A549 (cell line): ENCODE measurements at regions not wholly inside any gene's neighbourhood (a gene's known extent, or its start where the extent isn't known, plus 50 kb on each side); places are given as distances from the start of the nearest gene placed in this dataset.

Experiments used
- ATAC-seq, 2 experiments: fragments of 200-7000 bp in 1 of 2; fragments of >200 bp in 1 of 2; cut with Nextera tagmentation in 1 of 2; cut with Tn5 transposase in 1 of 2; 3 replicates each; pipeline versions ENCODE4 v1.8.0 to v1.9.1; 2018 to 2020; ENCODE audit warnings: mild to moderate bottlenecking in 1 of 2, moderate library complexity in 1 of 2
- CTCF ChIA-PET: fragments of 300-600 bp; sonication (Branson Sonifier 250); formaldehyde crosslinking; extraction: SDS; loops from one replicate; lab custom pipeline; 2021; ENCODE audit warnings: antibody characterized with exemption, inconsistent platforms; lab: Yijun Ruan, JAX
- POLR2A ChIA-PET: fragments of 350-600 bp; formaldehyde crosslinking; extraction: SDS; loops from one replicate; lab custom pipeline; 2021; ENCODE audit warnings: antibody characterized with exemption, inconsistent platforms; lab: Yijun Ruan, JAX
- DNase-seq, 2 experiments: peaks; one replicate each; pipeline versions ENCODE4 v3.0.0 to v3.0.0-alpha.2; 2011 to 2016; ENCODE audit warnings: low read depth in 1 of 2, low spot score in 1 of 2
- FAIRE-seq: peaks from 2 replicates; lab custom pipeline; 2011; peaks lifted over from hg19 to GRCh38; lab: Jason Lieb, UNC
- H3K27ac ChIP-seq, 2 experiments: fragments of >200 bp; sonication (Bioruptor Twin); formaldehyde crosslinking; 3 replicates each; pipeline ENCODE4 v1.5.1; 2016 to 2017
- H3K4me1 ChIP-seq: fragments of >200 bp; sonication (Bioruptor Twin); formaldehyde crosslinking; 3 replicates; pipeline ENCODE4 v1.6.1; 2016
- H3K4me2 ChIP-seq: fragments of >200 bp; sonication (Bioruptor Twin); formaldehyde crosslinking; 3 replicates; pipeline ENCODE4 v1.6.1; 2016
- H3K4me3 ChIP-seq: fragments of >200 bp; sonication (Bioruptor Twin); formaldehyde crosslinking; 3 replicates; pipeline ENCODE4 v1.5.1; 2016
- H3K9me3 ChIP-seq: fragments of >200 bp; sonication (Bioruptor Twin); formaldehyde crosslinking; 3 replicates; pipeline ENCODE4 v1.6.1; 2016
- BCL3 ChIP-seq: fragments of >200 bp; sonication (Bioruptor Twin); formaldehyde crosslinking; IDR thresholded peaks from 3 replicates; pipeline ENCODE4 v1.6.1; 2016
- CBX2 ChIP-seq: fragments of 200-600 bp; sonication (generic); IDR thresholded peaks from 2 replicates; pipeline ENCODE4 v1.6.1; 2016; ENCODE audit warnings: low read depth, mild to moderate bottlenecking, borderline replicate concordance
- CBX8 ChIP-seq: fragments of 200-600 bp; sonication (generic); IDR thresholded peaks from 2 replicates; pipeline ENCODE4 v1.6.1; 2016
- CHD2 ChIP-seq: fragments of 150-350 bp; IDR thresholded peaks from 2 replicates; pipeline ENCODE4 v1.6.1; 2014; ENCODE audit warnings: low read length; ENCODE audit not compliant: partially characterized antibody
- CHD4 ChIP-seq: fragments of 200-600 bp; sonication (generic); IDR thresholded peaks from 2 replicates; pipeline ENCODE4 v1.6.1; 2016; ENCODE audit warnings: antibody characterized with exemption, mild to moderate bottlenecking, borderline replicate concordance
- EHF ChIP-seq: fragments of 250-450 bp; sonication (Bioruptor Pico); IDR thresholded peaks from 2 replicates; pipeline ENCODE4 v1.5.0; 2020; ENCODE audit warnings: mild to moderate bottlenecking
- EHMT2 ChIP-seq: fragments of 200-600 bp; sonication (generic); IDR thresholded peaks from 2 replicates; pipeline ENCODE4 v1.6.1; 2016; ENCODE audit warnings: antibody characterized with exemption, low read depth, mild to moderate bottlenecking, moderate library complexity
- ELK1 ChIP-seq: fragments of 150-350 bp; IDR thresholded peaks from 2 replicates; pipeline ENCODE4 v1.6.1; 2014; ENCODE audit warnings: low read depth, mild to moderate bottlenecking, low read length
- GATA3 ChIP-seq: IDR thresholded peaks from 2 replicates; pipeline ENCODE4 v1.6.1; 2012; ENCODE audit warnings: borderline replicate concordance
- HEYL ChIP-seq: fragments of 250-450 bp; sonication (Bioruptor Pico); IDR thresholded peaks from 2 replicates; pipeline ENCODE4 v1.8.0; 2021; ENCODE audit warnings: mild to moderate bottlenecking, moderate library complexity
- HOXB5 ChIP-seq: fragments of 250-450 bp; sonication (Bioruptor Pico); IDR thresholded peaks from 2 replicates; pipeline ENCODE4 v1.5.0; 2020; ENCODE audit warnings: mild to moderate bottlenecking, moderate library complexity
- JUN ChIP-seq, 2 experiments: fragments of >200 bp; sonication (Bioruptor Twin); formaldehyde crosslinking; IDR thresholded peaks; 2 replicates in 1 of 2; 3 replicates in 1 of 2; pipeline ENCODE4 v1.6.1; 2016 to 2017
- KDM1A ChIP-seq: fragments of 200-600 bp; sonication (generic); IDR thresholded peaks from 2 replicates; pipeline ENCODE4 v1.6.1; 2016; ENCODE audit warnings: low read depth, mild to moderate bottlenecking
- MAFK ChIP-seq: fragments of 450-650 bp; IDR thresholded peaks from 2 replicates; pipeline ENCODE4 v1.6.1; 2014; ENCODE audit not compliant: partially characterized antibody
- MYC ChIP-seq: IDR thresholded peaks from 2 replicates; pipeline ENCODE4 v1.6.1; 2012; ENCODE audit warnings: mild to moderate bottlenecking, inconsistent platforms, low read length, improper control_type of control experiment, borderline replicate concordance
- NFE2L2 ChIP-seq: fragments of 150-350 bp; conservative IDR thresholded peaks from 2 replicates; pipeline ENCODE4 v1.6.1; 2014; ENCODE audit warnings: low read length
- NPAS2 ChIP-seq: fragments of 250-450 bp; sonication (Bioruptor Pico); IDR thresholded peaks from 2 replicates; pipeline ENCODE4 v1.8.0; 2022; ENCODE audit warnings: mild to moderate bottlenecking, moderate library complexity, borderline replicate concordance
- PHF8 ChIP-seq: fragments of 200-600 bp; sonication (generic); IDR thresholded peaks from 2 replicates; pipeline ENCODE4 v1.6.1; 2016; ENCODE audit warnings: low read depth, mild to moderate bottlenecking, antibody characterized with exemption, moderate library complexity, borderline replicate concordance
- RAD21 ChIP-seq, 2 experiments: fragments of >200 bp in 1 of 2; sonication (Bioruptor Twin) in 1 of 2; formaldehyde crosslinking in 1 of 2; IDR thresholded peaks in 1 of 2; conservative IDR thresholded peaks in 1 of 2; 2 replicates in 1 of 2; 3 replicates in 1 of 2; pipeline ENCODE4 v1.6.1; 2012 to 2018; ENCODE audit warnings: inconsistent platforms in 1 of 2
- ZNF302 ChIP-seq: fragments of 250-450 bp; sonication (Bioruptor Pico); IDR thresholded peaks from 2 replicates; pipeline ENCODE4 v1.9.0; 2021; ENCODE audit warnings: inconsistent platforms, mild to moderate bottlenecking, moderate library complexity
- WGBS: methylation state at CpG from one replicate; pipeline ENCODE4 v1.1.6; 2017; ENCODE audit errors: missing lambda C conversion rate; 5-methylcytosine and 5-hydroxymethylcytosine counted together
- TF ChIP-seq, protein P1 (sequence below): IDR thresholded peaks from 2 replicates; pipeline ENCODE4 v1.6.1; 2012
- TF ChIP-seq, protein P2 (sequence below): IDR thresholded peaks from 2 replicates; pipeline ENCODE4 v1.6.1; 2012; ENCODE audit warnings: low read depth, borderline replicate concordance

- no peak for TF ChIP-seq PHF8
- TF ChIP-seq ZNF302, result no peak
- no peak for TF ChIP-seq CHD2
- TF ChIP-seq GATA3, result no peak
Observed at GRCh38 chr17:34760931-34761495, 181.6 kb downstream of the TMEM132E start (continued).

GRCh38 chr17:34758718-34759117, 179.3 kb downstream of the TMEM132E start:
- no peaks in the 10 kb centered on the region for H3K9me3 ChIP-seq
- no peak overlapping the region for H3K4me2 ChIP-seq
- no peak for ATAC-seq
- no peak overlapping the region for H3K27ac ChIP-seq
- 17% methylated on average over 4 of the region's 4 CpGs for WGBS
- TF ChIP-seq CBX8, result no peak
- TF ChIP-seq EHMT2, result no peak
- TF ChIP-seq CHD2, result no peak
- no peak for TF ChIP-seq RAD21 (conservative IDR thresholded peaks at IDR 0.05 in 1 of 2, IDR thresholded peaks at IDR 0.05 in 1 of 2)
- no peak for TF ChIP-seq ZNF302
- TF ChIP-seq HEYL (CRISPR knock-in tag), result no peak
- no peak for TF ChIP-seq ELK1
- no peak for TF ChIP-seq NFE2L2
- no peak for TF ChIP-seq EHF
- TF ChIP-seq, protein P1, sequence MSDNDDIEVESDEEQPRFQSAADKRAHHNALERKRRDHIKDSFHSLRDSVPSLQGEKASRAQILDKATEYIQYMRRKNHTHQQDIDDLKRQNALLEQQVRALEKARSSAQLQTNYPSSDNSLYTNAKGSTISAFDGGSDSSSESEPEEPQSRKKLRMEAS, result no peak
- no peak for TF ChIP-seq NPAS2 (CRISPR knock-in tag)
- no peak for TF ChIP-seq CHD4
- TF ChIP-seq CBX2, result no peak
- TF ChIP-seq HOXB5, result no peak
- TF ChIP-seq BCL3, result no peak
- no peak for TF ChIP-seq KDM1A
- TF ChIP-seq JUN (IDR thresholded peaks at IDR 0.05), result no peak
- TF ChIP-seq, protein P2, sequence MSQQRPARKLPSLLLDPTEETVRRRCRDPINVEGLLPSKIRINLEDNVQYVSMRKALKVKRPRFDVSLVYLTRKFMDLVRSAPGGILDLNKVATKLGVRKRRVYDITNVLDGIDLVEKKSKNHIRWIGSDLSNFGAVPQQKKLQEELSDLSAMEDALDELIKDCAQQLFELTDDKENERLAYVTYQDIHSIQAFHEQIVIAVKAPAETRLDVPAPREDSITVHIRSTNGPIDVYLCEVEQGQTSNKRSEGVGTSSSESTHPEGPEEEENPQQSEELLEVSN, result no peak
- TF ChIP-seq MAFK, result no peak
- FAIRE-seq, result no peak
- no peak for DNase-seq
- ChIA-PET CTCF (interaction anchor here (0.6 kb wide), 1 partner anchor 1320 kb away, joined by 4 read pairs; no protein-coding TSS in a partner anchor), POLR2A (no interaction called here)
- H3K4me3 ChIP-seq, result no peak overlapping the region
- no peaks in the 10 kb centered on the region for H3K4me1 ChIP-seq

DNA sequence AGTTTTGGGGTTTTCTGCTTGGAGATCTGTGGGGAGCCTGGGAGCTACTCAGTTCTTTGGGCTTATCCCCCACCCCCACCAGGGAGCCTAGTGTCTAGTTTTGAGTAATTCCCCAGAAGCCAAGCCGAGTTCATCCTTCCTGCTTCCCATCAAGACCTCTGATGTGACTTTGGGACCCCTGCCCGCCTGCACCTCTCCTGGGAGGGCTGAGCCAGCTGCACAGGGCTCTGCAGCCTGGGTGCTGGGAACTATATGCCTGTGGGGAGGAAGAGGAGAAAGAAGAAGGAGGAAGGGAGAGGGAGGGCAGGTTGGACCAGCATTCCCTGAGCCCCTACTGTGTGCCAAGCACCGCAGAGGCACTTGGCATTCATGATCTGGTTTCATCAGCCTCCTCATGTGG, 178.9 kb downstream of the TMEM132E start:
- Histone ChIP-seq H3K4me3 (no peak overlapping the region), H3K4me1 (no peaks in the 10 kb centered on the region), H3K9me3 (no peaks in the 10 kb centered on the region), H3K27ac (no peak overlapping the region), H3K4me2 (no peak overlapping the region)
- ATAC-seq, result no peak
- no peak for TF ChIP-seq MYC
- 13% methylated on average over 3 of the region's 3 CpGs for WGBS
- POLR2A ChIA-PET, result no interaction called here
- DNase-seq, result no peak
- CTCF ChIA-PET, result interaction anchor here (0.6 kb wide), 1 partner anchor 1319 kb away, joined by 4 read pairs; no protein-coding TSS in a partner anchor
- no peak for FAIRE-seq
